ENCODE measurements at regions not wholly inside any gene's neighbourhood (a gene's known extent, or its start where the extent isn't known, plus 50 kb on each side); places are given as distances from the start of the nearest gene placed in this dataset.

DNA sequence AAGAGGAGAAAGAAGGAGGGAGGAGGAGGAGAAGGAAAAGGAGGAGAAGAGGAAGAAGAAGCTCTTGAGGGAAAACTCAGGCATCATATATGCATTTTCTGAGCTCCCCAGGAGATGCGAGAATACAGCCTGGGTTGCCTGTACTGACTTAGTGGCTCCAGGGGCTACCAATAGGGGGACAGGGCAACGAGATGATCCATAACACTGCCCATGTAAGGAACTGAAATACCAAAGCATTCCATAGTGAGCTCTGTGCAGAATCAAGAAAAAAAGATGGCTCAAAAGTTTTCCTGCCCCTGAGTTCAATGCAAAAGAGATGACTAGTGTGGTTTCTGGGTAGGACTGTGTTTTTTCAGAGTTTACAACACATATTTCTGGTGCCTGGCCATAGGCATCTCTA, 258.7 kb downstream of the ALDH8A1 start:
- H3K9ac ChIP-seq (ENCODE audit: low read length) = no peak overlapping the region
- no peak for DNase-seq
- H3K27me3 ChIP-seq (replicated peaks; ENCODE audit: insufficient read depth, low read length) = no peaks in the 10 kb centered on the region
- H3K4me3 ChIP-seq (ENCODE audit: low read length) = no peak overlapping the region
- H2AFZ ChIP-seq (ENCODE audit: low read length) = no peak overlapping the region
- TF ChIP-seq EZH2 (optimal IDR thresholded peaks at IDR 0.05; ENCODE audit: low read depth, low read length) = no peak
- TF ChIP-seq EZH2phosphoT487 (IDR thresholded peaks at IDR 0.05; ENCODE audit: low read length) = no peak
- TF ChIP-seq, protein P1, sequence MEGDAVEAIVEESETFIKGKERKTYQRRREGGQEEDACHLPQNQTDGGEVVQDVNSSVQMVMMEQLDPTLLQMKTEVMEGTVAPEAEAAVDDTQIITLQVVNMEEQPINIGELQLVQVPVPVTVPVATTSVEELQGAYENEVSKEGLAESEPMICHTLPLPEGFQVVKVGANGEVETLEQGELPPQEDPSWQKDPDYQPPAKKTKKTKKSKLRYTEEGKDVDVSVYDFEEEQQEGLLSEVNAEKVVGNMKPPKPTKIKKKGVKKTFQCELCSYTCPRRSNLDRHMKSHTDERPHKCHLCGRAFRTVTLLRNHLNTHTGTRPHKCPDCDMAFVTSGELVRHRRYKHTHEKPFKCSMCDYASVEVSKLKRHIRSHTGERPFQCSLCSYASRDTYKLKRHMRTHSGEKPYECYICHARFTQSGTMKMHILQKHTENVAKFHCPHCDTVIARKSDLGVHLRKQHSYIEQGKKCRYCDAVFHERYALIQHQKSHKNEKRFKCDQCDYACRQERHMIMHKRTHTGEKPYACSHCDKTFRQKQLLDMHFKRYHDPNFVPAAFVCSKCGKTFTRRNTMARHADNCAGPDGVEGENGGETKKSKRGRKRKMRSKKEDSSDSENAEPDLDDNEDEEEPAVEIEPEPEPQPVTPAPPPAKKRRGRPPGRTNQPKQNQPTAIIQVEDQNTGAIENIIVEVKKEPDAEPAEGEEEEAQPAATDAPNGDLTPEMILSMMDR (IDR thresholded peaks at IDR 0.05; ENCODE audit: low read length) = no peak
- H3K79me2 ChIP-seq (ENCODE audit: low read length) = no peaks in the 10 kb centered on the region
- H3K36me3 ChIP-seq (replicated peaks; ENCODE audit: insufficient read depth, low read length) = no peaks in the 10 kb centered on the region
- no peaks in the 10 kb centered on the region for H3F3A ChIP-seq (ENCODE audit: insufficient read depth, low read length)
- H4K20me1 ChIP-seq (ENCODE audit: insufficient read depth, low read length) = no peaks in the 10 kb centered on the region
- H3K27ac ChIP-seq (ENCODE audit: low read length) = no peak overlapping the region
- no peak overlapping the region for H3K4me2 ChIP-seq (ENCODE audit: low read depth, low read length)
- H3K9me3 ChIP-seq (replicated peaks; ENCODE audit: insufficient read depth, low read length) = no peaks in the 10 kb centered on the region
- H3K9me2 ChIP-seq (replicated peaks; ENCODE audit: insufficient read depth, low read length) = no peaks in the 10 kb centered on the region
- H3K4me1 ChIP-seq (ENCODE audit: low read length) = no peaks in the 10 kb centered on the region

DNA sequence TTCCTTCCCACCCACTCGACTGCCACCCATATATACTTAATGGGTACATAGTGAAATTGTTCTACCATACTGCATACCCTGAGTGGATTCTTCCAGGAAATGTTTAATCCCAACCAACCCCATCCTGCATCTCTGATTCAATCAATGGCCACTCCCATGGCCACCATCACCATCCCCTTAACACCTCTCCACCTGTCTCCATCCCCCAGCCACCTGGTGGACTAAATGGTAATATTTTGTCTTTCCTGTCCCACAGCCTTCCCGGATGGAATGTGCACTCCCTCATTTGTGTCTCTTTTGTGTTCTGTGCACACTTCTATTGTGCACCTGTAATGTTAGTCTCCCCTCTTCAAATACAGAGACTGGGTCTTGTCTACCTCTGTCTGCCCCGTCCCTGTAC, 259.9 kb downstream of the ALDH8A1 start:
- H3K9me2 ChIP-seq (replicated peaks; ENCODE audit: insufficient read depth, low read length) = no peaks in the 10 kb centered on the region

DNA sequence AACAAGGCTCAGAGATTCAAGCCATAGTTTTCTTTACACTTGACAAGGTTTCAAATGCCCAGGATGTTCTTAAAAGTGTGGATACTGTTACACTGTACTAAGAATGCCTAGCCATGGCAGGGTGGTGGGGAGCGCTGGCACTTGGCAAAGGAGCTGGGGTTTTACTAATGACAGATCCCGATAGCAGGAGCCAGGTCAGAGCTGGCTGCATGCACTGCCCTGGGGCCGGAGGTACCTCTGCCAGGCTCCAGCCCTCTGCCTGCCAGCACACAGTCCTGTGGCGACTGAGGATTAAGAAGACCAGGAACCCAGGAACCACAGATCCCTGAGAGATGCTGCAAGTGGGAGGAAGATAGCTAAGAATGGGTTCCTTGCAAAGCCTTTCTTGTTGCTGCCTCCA, 260.3 kb downstream of the ALDH8A1 start:
- H3K9ac ChIP-seq (ENCODE audit: low read length) = no peak overlapping the region
- no peak overlapping the region for H3K27ac ChIP-seq (ENCODE audit: low read length)
- no peaks in the 10 kb centered on the region for H3K36me3 ChIP-seq (replicated peaks; ENCODE audit: insufficient read depth, low read length)
- no peak overlapping the region for H3K4me2 ChIP-seq (ENCODE audit: low read depth, low read length)
- DNase-seq = no peak
- no peaks in the 10 kb centered on the region for H3K79me2 ChIP-seq (ENCODE audit: low read length)
- H3K9me3 ChIP-seq (replicated peaks; ENCODE audit: insufficient read depth, low read length) = no peaks in the 10 kb centered on the region
- no peaks in the 10 kb centered on the region for H3K27me3 ChIP-seq (replicated peaks; ENCODE audit: insufficient read depth, low read length)
- no peaks in the 10 kb centered on the region for H4K20me1 ChIP-seq (ENCODE audit: insufficient read depth, low read length)
- no peak overlapping the region for H2AFZ ChIP-seq (ENCODE audit: low read length)
- no peaks in the 10 kb centered on the region for H3F3A ChIP-seq (ENCODE audit: insufficient read depth, low read length)
- H3K9me2 ChIP-seq (replicated peaks; ENCODE audit: insufficient read depth, low read length) = no peaks in the 10 kb centered on the region
- TF ChIP-seq, protein P1 (IDR thresholded peaks at IDR 0.05; ENCODE audit: low read length) = no peak
- TF ChIP-seq EZH2 (optimal IDR thresholded peaks at IDR 0.05; ENCODE audit: low read depth, low read length) (no peak), EZH2phosphoT487 (IDR thresholded peaks at IDR 0.05; ENCODE audit: low read length) (no peak)
- no peak overlapping the region for H3K4me3 ChIP-seq (ENCODE audit: low read length)
- H3K4me1 ChIP-seq (ENCODE audit: low read length) = no peaks in the 10 kb centered on the region

More for the DNA sequence above, 259.9 kb downstream of the ALDH8A1 start:
- H3K36me3 ChIP-seq (replicated peaks; ENCODE audit: insufficient read depth, low read length) = no peaks in the 10 kb centered on the region
- H2AFZ ChIP-seq (ENCODE audit: low read length) = no peak overlapping the region
- H3K9me3 ChIP-seq (replicated peaks; ENCODE audit: insufficient read depth, low read length) = no peaks in the 10 kb centered on the region
- no peak overlapping the region for H3K9ac ChIP-seq (ENCODE audit: low read length)
- no peaks in the 10 kb centered on the region for H3F3A ChIP-seq (ENCODE audit: insufficient read depth, low read length)
- TF ChIP-seq EZH2 (optimal IDR thresholded peaks at IDR 0.05; ENCODE audit: low read depth, low read length) (no peak), EZH2phosphoT487 (IDR thresholded peaks at IDR 0.05; ENCODE audit: low read length) (no peak)
- TF ChIP-seq, protein P1 (IDR thresholded peaks at IDR 0.05; ENCODE audit: low read length) = no peak
- no peak overlapping the region for H3K27ac ChIP-seq (ENCODE audit: low read length)
- no peak for DNase-seq
- H3K27me3 ChIP-seq (replicated peaks; ENCODE audit: insufficient read depth, low read length) = no peaks in the 10 kb centered on the region
- no peak overlapping the region for H3K4me3 ChIP-seq (ENCODE audit: low read length)
- H3K4me1 ChIP-seq (ENCODE audit: low read length) = no peaks in the 10 kb centered on the region
- no peak overlapping the region for H3K4me2 ChIP-seq (ENCODE audit: low read depth, low read length)
- no peaks in the 10 kb centered on the region for H4K20me1 ChIP-seq (ENCODE audit: insufficient read depth, low read length)
- no peaks in the 10 kb centered on the region for H3K79me2 ChIP-seq (ENCODE audit: low read length)
